ENCODE measurements at regions not wholly inside any gene's neighbourhood (a gene's known extent, or its start where the extent isn't known, plus 50 kb on each side); places are given as distances from the start of the nearest gene placed in this dataset.

GRCh38 chr10:90640756-90641155 is 217.1 kb downstream of the HTR7 start:
- TF ChIP-seq SOX15 (CRISPR knock-in tag; IDR thresholded peaks at IDR 0.05) (no peak), JUN (CRISPR knock-in tag; IDR thresholded peaks at IDR 0.05) (no peak), GABPB1 (CRISPR knock-in tag; IDR thresholded peaks at IDR 0.05) (no peak), MYBL2 (CRISPR knock-in tag; IDR thresholded peaks at IDR 0.05) (no peak), SMAD3 (CRISPR knock-in tag; IDR thresholded peaks at IDR 0.05; ENCODE audit: borderline replicate concordance) (no peak)
- TF ChIP-seq, protein P1, sequence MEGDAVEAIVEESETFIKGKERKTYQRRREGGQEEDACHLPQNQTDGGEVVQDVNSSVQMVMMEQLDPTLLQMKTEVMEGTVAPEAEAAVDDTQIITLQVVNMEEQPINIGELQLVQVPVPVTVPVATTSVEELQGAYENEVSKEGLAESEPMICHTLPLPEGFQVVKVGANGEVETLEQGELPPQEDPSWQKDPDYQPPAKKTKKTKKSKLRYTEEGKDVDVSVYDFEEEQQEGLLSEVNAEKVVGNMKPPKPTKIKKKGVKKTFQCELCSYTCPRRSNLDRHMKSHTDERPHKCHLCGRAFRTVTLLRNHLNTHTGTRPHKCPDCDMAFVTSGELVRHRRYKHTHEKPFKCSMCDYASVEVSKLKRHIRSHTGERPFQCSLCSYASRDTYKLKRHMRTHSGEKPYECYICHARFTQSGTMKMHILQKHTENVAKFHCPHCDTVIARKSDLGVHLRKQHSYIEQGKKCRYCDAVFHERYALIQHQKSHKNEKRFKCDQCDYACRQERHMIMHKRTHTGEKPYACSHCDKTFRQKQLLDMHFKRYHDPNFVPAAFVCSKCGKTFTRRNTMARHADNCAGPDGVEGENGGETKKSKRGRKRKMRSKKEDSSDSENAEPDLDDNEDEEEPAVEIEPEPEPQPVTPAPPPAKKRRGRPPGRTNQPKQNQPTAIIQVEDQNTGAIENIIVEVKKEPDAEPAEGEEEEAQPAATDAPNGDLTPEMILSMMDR (IDR thresholded peaks at IDR 0.05) = no peak
- TF ChIP-seq, protein P2, sequence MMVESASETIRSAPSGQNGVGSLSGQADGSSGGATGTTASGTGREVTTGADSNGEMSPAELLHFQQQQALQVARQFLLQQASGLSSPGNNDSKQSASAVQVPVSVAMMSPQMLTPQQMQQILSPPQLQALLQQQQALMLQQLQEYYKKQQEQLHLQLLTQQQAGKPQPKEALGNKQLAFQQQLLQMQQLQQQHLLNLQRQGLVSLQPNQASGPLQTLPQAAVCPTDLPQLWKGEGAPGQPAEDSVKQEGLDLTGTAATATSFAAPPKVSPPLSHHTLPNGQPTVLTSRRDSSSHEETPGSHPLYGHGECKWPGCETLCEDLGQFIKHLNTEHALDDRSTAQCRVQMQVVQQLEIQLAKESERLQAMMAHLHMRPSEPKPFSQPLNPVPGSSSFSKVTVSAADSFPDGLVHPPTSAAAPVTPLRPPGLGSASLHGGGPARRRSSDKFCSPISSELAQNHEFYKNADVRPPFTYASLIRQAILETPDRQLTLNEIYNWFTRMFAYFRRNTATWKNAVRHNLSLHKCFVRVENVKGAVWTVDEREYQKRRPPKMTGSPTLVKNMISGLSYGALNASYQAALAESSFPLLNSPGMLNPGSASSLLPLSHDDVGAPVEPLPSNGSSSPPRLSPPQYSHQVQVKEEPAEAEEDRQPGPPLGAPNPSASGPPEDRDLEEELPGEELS (CRISPR knock-in tag; IDR thresholded peaks at IDR 0.05) = no peak
- TF ChIP-seq, protein P3, sequence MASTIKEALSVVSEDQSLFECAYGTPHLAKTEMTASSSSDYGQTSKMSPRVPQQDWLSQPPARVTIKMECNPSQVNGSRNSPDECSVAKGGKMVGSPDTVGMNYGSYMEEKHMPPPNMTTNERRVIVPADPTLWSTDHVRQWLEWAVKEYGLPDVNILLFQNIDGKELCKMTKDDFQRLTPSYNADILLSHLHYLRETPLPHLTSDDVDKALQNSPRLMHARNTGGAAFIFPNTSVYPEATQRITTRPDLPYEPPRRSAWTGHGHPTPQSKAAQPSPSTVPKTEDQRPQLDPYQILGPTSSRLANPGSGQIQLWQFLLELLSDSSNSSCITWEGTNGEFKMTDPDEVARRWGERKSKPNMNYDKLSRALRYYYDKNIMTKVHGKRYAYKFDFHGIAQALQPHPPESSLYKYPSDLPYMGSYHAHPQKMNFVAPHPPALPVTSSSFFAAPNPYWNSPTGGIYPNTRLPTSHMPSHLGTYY (CRISPR knock-in tag; IDR thresholded peaks at IDR 0.05) = no peak

All from WTC11 (cell line).